HG03469 (cell line): ENCODE measurements at regions not wholly inside any gene's neighbourhood (a gene's known extent, or its start where the extent isn't known, plus 50 kb on each side); places are given as distances from the start of the nearest gene placed in this dataset.
"Not testable (repeated sequence)": the region's sequence is repeated elsewhere in the genome, so short reads cannot be mapped to it uniquely, and the experiment has no call there.

Experiments
- ATAC-seq: cut with Tn5 transposase; IDR thresholded peaks from one replicate; pipeline ENCODE4 v1.9.1; 2021; ENCODE audit warnings: mild to moderate bottlenecking, moderate library complexity, moderate number of reproducible peaks; ENCODE audit not compliant: unreplicated experiment

GRCh38 chr13:79935121-79935520 lies 405.8 kb downstream of the SPRY2 start:
- ATAC-seq: no peak

GRCh38 chr13:79933389-79933788 lies 407.5 kb downstream of the SPRY2 start:
- ATAC-seq: no peak

GRCh38 chr13:79932556-79932955 lies 408.4 kb downstream of the SPRY2 start:
- ATAC-seq: no peak

GRCh38 chr13:79923973-79924556 lies 416.9 kb downstream of the SPRY2 start:
- ATAC-seq: not testable (repeated sequence)

- no peak for ATAC-seq
Measured at GRCh38 chr13:79919091-79919490, 421.8 kb downstream of the SPRY2 start.

- ATAC-seq: no peak
Measured at GRCh38 chr13:79918620-79919019, 422.3 kb downstream of the SPRY2 start.

- ATAC-seq: no peak
Measured at GRCh38 chr13:79917628-79918027, 423.3 kb downstream of the SPRY2 start.

- ATAC-seq: no peak
Measured at GRCh38 chr13:79915114-79915811, 425.7 kb downstream of the SPRY2 start.

GRCh38 chr13:79913141-79913827 lies 427.6 kb downstream of the SPRY2 start:
- no peak for ATAC-seq

- no peak for ATAC-seq
Measured at GRCh38 chr13:79912403-79912802, 428.5 kb downstream of the SPRY2 start.

- ATAC-seq: no peak
Measured at GRCh38 chr13:79910875-79911540, 429.9 kb downstream of the SPRY2 start.

GRCh38 chr13:79909644-79910043 lies 428.7 kb downstream of the NDFIP2 start:
- ATAC-seq: no peak

- ATAC-seq: no peak
Measured at GRCh38 chr13:79908381-79908780, 427.4 kb downstream of the NDFIP2 start.

GRCh38 chr13:79907527-79907926 lies 426.6 kb downstream of the NDFIP2 start:
- no peak for ATAC-seq

- no peak for ATAC-seq
Measured at GRCh38 chr13:79906345-79906744, 425.4 kb downstream of the NDFIP2 start.

GRCh38 chr13:79905018-79905417 lies 424.1 kb downstream of the NDFIP2 start:
- no peak for ATAC-seq

- no peak for ATAC-seq
Measured at GRCh38 chr13:79904581-79904980, 423.6 kb downstream of the NDFIP2 start.

- no peak for ATAC-seq
Measured at GRCh38 chr13:79901336-79901735, 420.4 kb downstream of the NDFIP2 start.

GRCh38 chr13:79900356-79900755 lies 419.4 kb downstream of the NDFIP2 start:
- no peak for ATAC-seq

- no peak for ATAC-seq
Measured at GRCh38 chr13:79898996-79899395, 418.0 kb downstream of the NDFIP2 start.

GRCh38 chr13:79898202-79898826 lies 417.4 kb downstream of the NDFIP2 start:
- no peak for ATAC-seq
